ENCODE measurements at regions not wholly inside any gene's neighbourhood (a gene's known extent, or its start where the extent isn't known, plus 50 kb on each side); places are given as distances from the start of the nearest gene placed in this dataset.
"Not testable (repeated sequence)": the region's sequence is repeated elsewhere in the genome, so short reads cannot be mapped to it uniquely, and the experiment has no call there.

DNA sequence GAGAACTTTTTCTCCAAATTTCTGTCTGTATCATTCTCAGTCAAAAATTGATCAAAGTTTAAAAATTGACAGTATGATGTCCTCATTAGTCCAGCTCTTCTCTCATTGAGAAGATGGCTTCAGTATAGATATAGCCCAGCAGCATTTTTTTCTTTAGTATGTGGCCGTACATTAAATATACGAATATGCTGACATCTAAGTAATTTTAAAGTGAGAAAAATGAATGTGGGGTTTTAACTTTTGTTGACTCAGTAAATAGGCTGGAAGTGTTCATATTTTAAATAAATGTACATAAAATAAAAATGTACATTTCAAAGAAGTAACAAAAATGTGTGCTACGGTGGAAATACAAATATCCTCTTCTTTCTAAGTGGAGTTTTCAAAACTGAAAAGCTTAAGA is 123.5 kb upstream of the PKN2 start:
- DNase-seq = no peak
- Histone ChIP-seq H3K4me3 (ENCODE audit: low read length in 2 of 2) (no peak overlapping the region), H3K27me3 (ENCODE audit: control insufficient read depth in 1 of 2, insufficient read depth in 2 of 2, low read length in 1 of 2) (no peaks in the 10 kb centered on the region), H3K36me3 (ENCODE audit: control insufficient read depth in 1 of 2, insufficient read depth in 2 of 2, low read length in 1 of 2) (no peaks in the 10 kb centered on the region), H3K9me3 (ENCODE audit: control insufficient read depth, low read length) (no peaks in the 10 kb centered on the region), H3K4me1 (ENCODE audit: control insufficient read depth in 1 of 2, insufficient read depth in 2 of 2, low read length in 2 of 2) (no peaks in the 10 kb centered on the region), H3K27ac (ENCODE audit: low read depth in 1 of 2, low read length in 2 of 2) (no peak overlapping the region)
- intact Hi-C loops (cut with DNase I) = no loop called here
- ATAC-seq (ENCODE audit: low FRiP score) = no peak
- 71 to 74% methylated on average over 3 of the region's 3 CpGs for WGBS, 2 donors

GRCh38 chr1:88562991-88563390 is 121.1 kb upstream of the PKN2 start:
- no peaks in the 10 kb centered on the region for H3K27me3 ChIP-seq (ENCODE audit: control insufficient read depth in 1 of 2, insufficient read depth in 2 of 2, low read length in 1 of 2)
- no peaks in the 10 kb centered on the region for H3K36me3 ChIP-seq (ENCODE audit: control insufficient read depth in 1 of 2, insufficient read depth in 2 of 2, low read length in 1 of 2)
- no peak for DNase-seq
- ATAC-seq (ENCODE audit: low FRiP score) = no peak
- H3K9me3 ChIP-seq (ENCODE audit: control insufficient read depth, low read length) = no peaks in the 10 kb centered on the region
- no peak overlapping the region for H3K4me3 ChIP-seq (ENCODE audit: low read length in 2 of 2)
- no peak overlapping the region for H3K27ac ChIP-seq (ENCODE audit: low read depth in 1 of 2, low read length in 2 of 2)
- WGBS, 2 donors = 55 to 59% methylated on average over 3 of the region's 3 CpGs
- intact Hi-C loops (cut with DNase I) = no loop called here
- no peaks in the 10 kb centered on the region for H3K4me1 ChIP-seq (ENCODE audit: control insufficient read depth in 1 of 2, insufficient read depth in 2 of 2, low read length in 2 of 2)

DNA sequence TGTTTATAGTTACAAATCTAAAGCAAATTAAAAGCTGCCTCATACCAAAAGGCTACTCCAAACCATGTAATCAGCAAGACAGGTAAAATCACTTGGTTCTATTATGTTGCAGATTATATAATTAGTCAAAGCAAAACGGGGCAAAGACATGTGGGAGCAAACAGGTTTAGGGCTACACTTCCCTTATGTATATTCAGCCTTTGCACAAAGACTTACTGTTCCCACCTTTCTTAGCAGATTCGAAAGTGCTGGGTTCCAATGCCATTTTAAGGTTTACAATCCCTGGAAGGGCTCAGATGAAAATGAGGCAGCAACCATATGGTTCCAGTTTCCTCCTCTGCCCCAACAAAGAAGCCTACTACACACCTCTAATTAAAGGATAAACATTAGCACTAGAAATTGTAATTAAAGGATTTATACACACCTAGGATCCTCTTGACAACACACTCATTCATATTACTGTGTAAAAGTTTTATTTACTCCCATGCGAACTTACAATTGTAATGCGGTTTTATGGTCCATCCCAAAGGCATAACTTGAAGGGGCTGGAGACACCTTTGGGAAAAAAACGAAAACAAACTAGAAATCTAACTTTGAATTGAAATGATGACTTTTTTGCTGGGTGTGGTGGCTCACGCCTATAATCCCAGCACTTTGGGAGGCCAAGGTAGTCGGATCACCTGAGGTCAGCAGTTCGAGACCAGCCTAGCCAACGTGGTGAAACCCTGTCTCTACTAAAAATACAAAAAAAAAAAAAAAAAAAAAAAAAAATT is 117.3 kb upstream of the PKN2 start:
- Histone ChIP-seq H3K27ac (ENCODE audit: low read depth in 1 of 2, low read length in 2 of 2) (no peak overlapping the region), H3K9me3 (ENCODE audit: control insufficient read depth, low read length) (no peaks in the 10 kb centered on the region), H3K27me3 (ENCODE audit: control insufficient read depth in 1 of 2, insufficient read depth in 2 of 2, low read length in 1 of 2) (no peaks in the 10 kb centered on the region), H3K4me3 (ENCODE audit: low read length in 2 of 2) (no peak overlapping the region), H3K4me1 (ENCODE audit: control insufficient read depth in 1 of 2, insufficient read depth in 2 of 2, low read length in 2 of 2) (no peaks in the 10 kb centered on the region), H3K36me3 (ENCODE audit: control insufficient read depth in 1 of 2, insufficient read depth in 2 of 2, low read length in 1 of 2) (no peaks in the 10 kb centered on the region)
- ATAC-seq (ENCODE audit: low FRiP score) = no peak
- DNase-seq = no peak
- 71 to 75% methylated on average over 9 of the region's 9 CpGs for WGBS, 2 donors
- intact Hi-C loops (cut with DNase I) = no loop called here

DNA sequence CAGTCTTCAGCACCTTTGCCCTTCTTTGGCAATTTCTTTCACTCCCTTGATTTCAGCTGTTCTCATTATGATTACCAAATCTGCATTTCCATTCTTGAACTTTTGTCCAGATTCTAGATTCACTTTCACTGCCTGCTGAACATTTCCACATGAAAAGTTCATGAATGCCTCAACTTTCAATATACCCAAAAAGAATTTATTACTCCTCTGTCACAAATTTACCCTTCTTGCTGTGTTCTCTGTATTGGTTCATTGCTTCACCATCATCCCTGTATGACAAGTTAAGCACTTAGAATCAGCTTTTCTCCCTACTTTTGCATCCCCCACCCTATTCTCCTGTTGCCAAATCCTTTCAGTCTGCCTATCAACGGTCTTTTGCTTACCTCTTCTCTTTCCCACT is 112.6 kb upstream of the PKN2 start:
- no peak overlapping the region for H3K4me3 ChIP-seq (ENCODE audit: low read length in 2 of 2)
- intact Hi-C loops (cut with DNase I) = no loop called here
- no peak overlapping the region for H3K27ac ChIP-seq (ENCODE audit: low read depth in 1 of 2, low read length in 2 of 2)
- no peaks in the 10 kb centered on the region for H3K9me3 ChIP-seq (ENCODE audit: control insufficient read depth, low read length)
- 62 to 66% methylated on average over 1 of the region's 1 CpG for WGBS, 2 donors
- DNase-seq (no peak), ATAC-seq (ENCODE audit: low FRiP score) (no peak)
- no peaks in the 10 kb centered on the region for H3K4me1 ChIP-seq (ENCODE audit: control insufficient read depth in 1 of 2, insufficient read depth in 2 of 2, low read length in 2 of 2)
- no peaks in the 10 kb centered on the region for H3K36me3 ChIP-seq (ENCODE audit: control insufficient read depth in 1 of 2, insufficient read depth in 2 of 2, low read length in 1 of 2)
- H3K27me3 ChIP-seq (ENCODE audit: control insufficient read depth in 1 of 2, insufficient read depth in 2 of 2, low read length in 1 of 2) = no peaks in the 10 kb centered on the region

DNA sequence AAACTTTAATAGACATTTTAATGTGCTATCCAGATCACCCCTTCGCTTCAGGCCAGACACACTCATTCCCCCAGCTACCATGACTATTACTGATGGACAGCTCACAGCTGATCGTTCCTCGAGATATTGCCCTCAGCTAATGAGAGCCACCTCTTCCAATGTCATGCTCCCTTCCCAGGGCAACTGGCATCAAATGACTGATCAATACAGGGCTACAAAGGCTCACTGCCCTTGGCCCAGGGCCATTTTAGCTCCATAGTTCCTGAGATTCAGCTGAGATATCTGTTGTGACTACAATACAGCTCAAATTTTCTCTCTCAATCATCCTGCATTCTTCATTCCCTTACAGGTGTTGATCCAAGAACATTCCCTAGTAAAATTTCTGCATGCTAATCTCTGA is 104.5 kb upstream of the PKN2 start:
- no peak for DNase-seq
- no peak for ATAC-seq (ENCODE audit: low FRiP score)
- no peaks in the 10 kb centered on the region for H3K4me1 ChIP-seq (ENCODE audit: control insufficient read depth in 1 of 2, insufficient read depth in 2 of 2, low read length in 2 of 2)
- H3K4me3 ChIP-seq (ENCODE audit: low read length in 2 of 2) = no peak overlapping the region
- H3K27me3 ChIP-seq (ENCODE audit: control insufficient read depth in 1 of 2, insufficient read depth in 2 of 2, low read length in 1 of 2) = no peaks in the 10 kb centered on the region
- no peaks in the 10 kb centered on the region for H3K9me3 ChIP-seq (ENCODE audit: control insufficient read depth, low read length)
- whole genome bisulfite sequencing, 2 donors = 88 to 92% methylated on average over 3 of the region's 3 CpGs
- intact Hi-C loops (cut with DNase I) = no loop called here
- H3K36me3 ChIP-seq (ENCODE audit: control insufficient read depth in 1 of 2, insufficient read depth in 2 of 2, low read length in 1 of 2) = no peaks in the 10 kb centered on the region
- H3K27ac ChIP-seq (ENCODE audit: low read depth in 1 of 2, low read length in 2 of 2) = no peak overlapping the region

DNA sequence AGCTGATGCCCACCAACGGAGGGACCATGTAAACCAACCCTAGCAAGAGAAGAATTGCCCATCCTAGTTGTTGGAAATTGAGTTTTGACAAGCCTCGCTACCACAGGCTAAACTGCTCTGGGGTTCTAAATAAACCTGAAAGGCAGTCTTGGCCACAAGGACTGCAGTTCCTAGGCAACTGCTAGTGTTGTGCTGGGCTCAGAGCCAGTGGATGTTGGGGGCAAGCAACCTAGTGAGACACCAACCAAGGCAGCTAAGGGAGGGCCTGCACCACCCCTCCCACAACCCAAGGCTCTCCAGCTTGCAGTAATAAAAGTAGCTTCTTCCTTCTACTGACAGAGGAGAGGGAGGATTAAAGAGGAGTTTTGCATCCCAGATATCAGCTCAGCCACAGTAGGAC is 102.4 kb upstream of the PKN2 start:
- ATAC-seq (ENCODE audit: low FRiP score) = no peak

DNA sequence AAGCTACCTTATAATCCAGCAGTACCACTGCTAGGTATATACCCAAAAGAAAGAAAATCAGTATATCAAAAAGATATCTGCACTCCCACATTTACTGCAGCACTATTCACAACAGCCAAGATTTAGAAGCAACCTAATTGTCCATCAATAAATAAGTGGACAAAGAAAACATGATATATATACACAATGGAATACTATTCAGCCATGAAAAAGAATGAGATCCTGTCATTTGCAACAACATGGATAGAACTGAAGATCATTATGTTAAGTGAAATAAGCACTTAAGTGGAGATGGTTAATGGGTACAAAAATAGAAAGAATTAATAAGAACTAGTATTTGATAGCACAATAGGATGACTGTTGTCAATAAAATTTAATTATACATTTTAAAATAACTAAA is 90.7 kb upstream of the PKN2 start:
- no peak overlapping the region for H3K27ac ChIP-seq (ENCODE audit: low read depth in 1 of 2, low read length in 2 of 2)
- ATAC-seq (ENCODE audit: low FRiP score) (no peak), DNase-seq (no peak)
- H3K4me3 ChIP-seq (ENCODE audit: low read length in 2 of 2) = no peak overlapping the region
- no peaks in the 10 kb centered on the region for H3K27me3 ChIP-seq (ENCODE audit: control insufficient read depth in 1 of 2, insufficient read depth in 2 of 2, low read length in 1 of 2)
- H3K36me3 ChIP-seq (ENCODE audit: control insufficient read depth in 1 of 2, insufficient read depth in 2 of 2, low read length in 1 of 2) = no peaks in the 10 kb centered on the region
- H3K9me3 ChIP-seq (ENCODE audit: control insufficient read depth, low read length) = peaks cover 1% of the 10 kb centered on the region
- no peaks in the 10 kb centered on the region for H3K4me1 ChIP-seq (ENCODE audit: control insufficient read depth in 1 of 2, insufficient read depth in 2 of 2, low read length in 2 of 2)
- intact Hi-C loops (cut with DNase I) = no loop called here

More for the DNA sequence above, 102.4 kb upstream of the PKN2 start:
- intact Hi-C loops (cut with DNase I) = no loop called here
- Histone ChIP-seq H3K4me3 (ENCODE audit: low read length in 2 of 2) (no peak overlapping the region), H3K4me1 (ENCODE audit: control insufficient read depth in 1 of 2, insufficient read depth in 2 of 2, low read length in 2 of 2) (no peaks in the 10 kb centered on the region), H3K27ac (ENCODE audit: low read depth in 1 of 2, low read length in 2 of 2) (no peak overlapping the region), H3K9me3 (ENCODE audit: control insufficient read depth, low read length) (no peaks in the 10 kb centered on the region), H3K36me3 (ENCODE audit: control insufficient read depth in 1 of 2, insufficient read depth in 2 of 2, low read length in 1 of 2) (no peaks in the 10 kb centered on the region), H3K27me3 (ENCODE audit: control insufficient read depth in 1 of 2, insufficient read depth in 2 of 2, low read length in 1 of 2) (no peaks in the 10 kb centered on the region)
- DNase-seq = no peak
- 54 to 72% methylated on average over 2 of the region's 2 CpGs for WGBS, 2 donors

DNA sequence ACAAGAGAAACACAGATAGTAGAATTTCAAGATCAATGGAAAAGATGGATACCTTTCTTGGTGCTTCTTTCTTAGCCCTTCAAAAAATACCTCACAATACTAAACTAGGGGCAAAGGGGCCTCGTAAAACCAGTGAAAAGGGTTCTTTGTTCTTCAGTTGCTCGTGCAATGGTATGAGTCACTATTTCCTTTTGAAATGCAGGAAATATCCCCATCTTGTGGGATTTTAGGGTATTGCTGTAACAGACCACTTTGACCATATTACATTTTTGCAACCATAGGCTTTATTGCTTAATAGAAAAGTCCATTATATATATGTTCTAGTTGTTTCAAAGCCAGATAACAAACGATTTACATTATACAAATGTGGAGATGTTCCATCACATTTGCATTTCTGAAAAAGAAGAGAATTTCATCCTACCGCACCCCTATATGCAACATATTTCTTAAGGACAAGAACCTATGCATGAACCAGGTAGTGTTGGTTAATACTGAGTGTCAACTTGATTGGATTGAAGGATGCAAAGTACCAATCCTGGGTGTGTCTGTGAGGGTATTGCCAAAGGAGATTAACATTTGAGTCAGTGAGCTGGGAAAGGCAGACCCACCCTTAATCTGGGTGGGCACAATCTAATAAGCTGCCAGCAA is 88.6 kb upstream of the PKN2 start:
- 49 to 52% methylated on average over 4 of the region's 4 CpGs for WGBS, 2 donors
- ATAC-seq (ENCODE audit: low FRiP score) (no peak), DNase-seq (no peak)
- intact Hi-C loops (cut with DNase I) = no loop called here
- Histone ChIP-seq H3K27me3 (ENCODE audit: control insufficient read depth in 1 of 2, insufficient read depth in 2 of 2, low read length in 1 of 2) (no peaks in the 10 kb centered on the region), H3K4me3 (ENCODE audit: low read length in 2 of 2) (no peak overlapping the region), H3K9me3 (ENCODE audit: control insufficient read depth, low read length) (peaks cover 6% of the 10 kb centered on the region), H3K36me3 (ENCODE audit: control insufficient read depth in 1 of 2, insufficient read depth in 2 of 2, low read length in 1 of 2) (no peaks in the 10 kb centered on the region), H3K4me1 (ENCODE audit: control insufficient read depth in 1 of 2, insufficient read depth in 2 of 2, low read length in 2 of 2) (no peaks in the 10 kb centered on the region), H3K27ac (ENCODE audit: low read depth in 1 of 2, low read length in 2 of 2) (no peak overlapping the region)

DNA sequence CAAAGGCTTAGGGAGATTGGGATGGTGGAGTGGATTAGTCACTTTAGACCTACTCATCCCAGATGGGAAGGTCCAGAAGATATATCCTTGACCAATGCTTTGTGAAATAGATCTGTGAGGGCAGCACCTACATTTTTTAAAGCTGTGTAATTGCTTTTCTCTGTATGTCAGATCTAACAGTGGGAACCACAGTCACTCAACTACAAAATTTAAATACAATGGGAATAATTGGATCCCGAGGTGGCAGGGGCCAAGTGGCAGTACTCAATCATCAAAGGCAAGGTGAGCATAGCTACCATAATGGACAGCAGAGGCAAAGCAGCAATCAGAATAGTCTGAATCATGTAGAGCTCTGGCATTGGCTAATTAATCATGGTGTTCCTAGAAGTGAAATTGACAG is 86.1 kb upstream of the PKN2 start:
- H3K9me3 ChIP-seq (ENCODE audit: control insufficient read depth, low read length); H3K27me3 ChIP-seq (ENCODE audit: control insufficient read depth in 1 of 2, insufficient read depth in 2 of 2, low read length in 1 of 2); H3K36me3 ChIP-seq (ENCODE audit: control insufficient read depth in 1 of 2, insufficient read depth in 2 of 2, low read length in 1 of 2); H3K27ac ChIP-seq (ENCODE audit: low read depth in 1 of 2, low read length in 2 of 2); intact Hi-C loops (cut with DNase I); H3K4me3 ChIP-seq (ENCODE audit: low read length in 2 of 2); DNase-seq; ATAC-seq (ENCODE audit: low FRiP score); H3K4me1 ChIP-seq (ENCODE audit: control insufficient read depth in 1 of 2, insufficient read depth in 2 of 2, low read length in 2 of 2): not testable (repeated sequence)
- 44 to 58% methylated on average over 1 of the region's 1 CpG for WGBS, 2 donors

All from aorta (tissue), 5 donors.